B cell (primary cell): ENCODE measurements at regions not wholly inside any gene's neighbourhood (a gene's known extent, or its start where the extent isn't known, plus 50 kb on each side); places are given as distances from the start of the nearest gene placed in this dataset.

Experiments
- CTCF ChIP-seq: fragments of 200-600 bp; IDR thresholded peaks from one replicate; pipeline ENCODE4 v1.8.0; 2022; ENCODE audit warnings: antibody characterized with exemption, mild to moderate bottlenecking
- EZH2 ChIP-seq: IDR thresholded peaks from 2 replicates; pipeline ENCODE4 v1.6.1; 2012; ENCODE audit warnings: borderline replicate concordance, low read depth, mild to moderate bottlenecking, moderate library complexity, low read length; ENCODE audit not compliant: insufficient read depth, poor library complexity, severe bottlenecking

- TF ChIP-seq CTCF (no peak), EZH2 (no peak)
These were observed 421.0 kb upstream of the TSHZ3 start for GRCh38 chr19:31770223-31770622.
